Nephron progenitor cell (in vitro differentiated cells): ENCODE measurements at regions not wholly inside any gene's neighbourhood (a gene's known extent, or its start where the extent isn't known, plus 50 kb on each side); places are given as distances from the start of the nearest gene placed in this dataset.
"Not testable (repeated sequence)": the region's sequence is repeated elsewhere in the genome, so short reads cannot be mapped to it uniquely, and the experiment has no call there.

Experiments
- DNase-seq: peaks from one replicate; pipeline ENCODE4 v3.0.0; 2021
- H3K27ac Mint-ChIP-seq: 2 replicates; pipeline ENCODE4 v1.8.0; 2021; ENCODE audit warnings: mild to moderate bottlenecking, moderate library complexity, mixed read lengths
- H3K27me3 Mint-ChIP-seq: 2 replicates; pipeline ENCODE4 v1.8.0; 2021; ENCODE audit warnings: mild to moderate bottlenecking, low read depth, mixed read lengths; ENCODE audit not compliant: poor library complexity
- H3K36me3 Mint-ChIP-seq: 2 replicates; pipeline ENCODE4 v1.8.0; 2021; ENCODE audit warnings: low read depth, mixed read lengths
- H3K4me1 Mint-ChIP-seq: 2 replicates; pipeline ENCODE4 v1.8.0; 2021; ENCODE audit warnings: mixed read lengths
- H3K4me3 Mint-ChIP-seq: 2 replicates; pipeline ENCODE4 v1.8.0; 2021; ENCODE audit warnings: mild to moderate bottlenecking, moderate library complexity, mixed read lengths
- H3K9me3 Mint-ChIP-seq: 2 replicates; pipeline ENCODE4 v1.8.0; 2021; ENCODE audit warnings: mild to moderate bottlenecking, moderate library complexity, mixed read lengths
- TF ChIP-seq, protein P1 (sequence below): fragments of 200-600 bp; sonication (generic); IDR thresholded peaks from 2 replicates; pipeline ENCODE4 v1.5.0; 2021; ENCODE audit warnings: antibody characterized with exemption

DNA sequence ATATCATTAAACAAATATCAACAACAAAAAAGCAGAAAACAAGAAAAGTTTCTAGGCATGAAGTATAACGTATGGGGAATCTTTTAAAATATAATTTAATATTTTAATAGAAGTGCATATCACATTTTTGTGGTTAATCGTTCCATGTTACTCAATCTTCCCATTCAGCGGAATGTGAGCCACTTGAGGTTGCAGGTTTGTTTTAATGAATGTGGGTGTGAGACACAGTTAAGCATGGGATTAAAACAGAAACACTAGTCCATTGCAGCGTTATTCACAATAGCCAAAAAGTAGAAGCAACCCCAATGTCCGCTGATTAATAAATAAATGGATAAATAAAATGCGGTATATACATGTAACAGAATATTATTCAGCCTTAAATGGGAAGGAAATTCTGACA is 146.0 kb downstream of the NDFIP2 start:
- H3K9me3 Mint-ChIP-seq = peaks cover 2% of the 10 kb centered on the region
- TF ChIP-seq, protein P1, sequence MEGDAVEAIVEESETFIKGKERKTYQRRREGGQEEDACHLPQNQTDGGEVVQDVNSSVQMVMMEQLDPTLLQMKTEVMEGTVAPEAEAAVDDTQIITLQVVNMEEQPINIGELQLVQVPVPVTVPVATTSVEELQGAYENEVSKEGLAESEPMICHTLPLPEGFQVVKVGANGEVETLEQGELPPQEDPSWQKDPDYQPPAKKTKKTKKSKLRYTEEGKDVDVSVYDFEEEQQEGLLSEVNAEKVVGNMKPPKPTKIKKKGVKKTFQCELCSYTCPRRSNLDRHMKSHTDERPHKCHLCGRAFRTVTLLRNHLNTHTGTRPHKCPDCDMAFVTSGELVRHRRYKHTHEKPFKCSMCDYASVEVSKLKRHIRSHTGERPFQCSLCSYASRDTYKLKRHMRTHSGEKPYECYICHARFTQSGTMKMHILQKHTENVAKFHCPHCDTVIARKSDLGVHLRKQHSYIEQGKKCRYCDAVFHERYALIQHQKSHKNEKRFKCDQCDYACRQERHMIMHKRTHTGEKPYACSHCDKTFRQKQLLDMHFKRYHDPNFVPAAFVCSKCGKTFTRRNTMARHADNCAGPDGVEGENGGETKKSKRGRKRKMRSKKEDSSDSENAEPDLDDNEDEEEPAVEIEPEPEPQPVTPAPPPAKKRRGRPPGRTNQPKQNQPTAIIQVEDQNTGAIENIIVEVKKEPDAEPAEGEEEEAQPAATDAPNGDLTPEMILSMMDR = no peak
- H3K27me3 Mint-ChIP-seq = peaks cover 4% of the 10 kb centered on the region
- no peak for DNase-seq
- no peaks in the 10 kb centered on the region for H3K36me3 Mint-ChIP-seq
- peaks cover under 1% of the 10 kb centered on the region for H3K4me1 Mint-ChIP-seq
- H3K27ac Mint-ChIP-seq = no peak overlapping the region
- no peak overlapping the region for H3K4me3 Mint-ChIP-seq

DNA sequence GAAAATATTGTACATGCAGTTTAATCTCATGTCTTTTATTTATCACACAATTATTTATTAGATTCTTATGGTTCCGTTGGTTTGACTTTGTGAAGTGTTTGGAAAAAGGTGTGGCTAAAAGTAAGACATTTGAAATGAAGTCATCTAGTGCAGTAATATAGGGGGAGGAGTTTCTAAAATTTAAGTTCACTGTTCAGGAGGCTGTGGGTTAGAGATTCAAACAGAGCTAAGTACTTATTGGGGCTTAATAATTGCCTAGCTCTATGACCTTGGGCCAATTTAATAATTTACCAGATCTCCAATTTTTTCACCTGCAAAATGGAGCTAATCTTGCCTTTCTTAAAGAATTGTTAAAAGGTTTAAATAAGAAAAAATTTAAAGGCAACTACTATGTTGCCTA is 144.6 kb downstream of the NDFIP2 start:
- peaks cover 11% of the 10 kb centered on the region for H3K9me3 Mint-ChIP-seq
- peaks cover 4% of the 10 kb centered on the region for H3K4me1 Mint-ChIP-seq
- TF ChIP-seq, protein P1 = no peak
- H3K4me3 Mint-ChIP-seq = no peak overlapping the region
- H3K27ac Mint-ChIP-seq = no peak overlapping the region
- no peak for DNase-seq
- peaks cover 4% of the 10 kb centered on the region for H3K27me3 Mint-ChIP-seq
- H3K36me3 Mint-ChIP-seq = peaks cover 1% of the 10 kb centered on the region

GRCh38 chr13:79621902-79622301 is 140.9 kb downstream of the NDFIP2 start:
- peaks cover 4% of the 10 kb centered on the region for H3K27me3 Mint-ChIP-seq
- H3K4me1 Mint-ChIP-seq = peaks cover 4% of the 10 kb centered on the region
- H3K4me3 Mint-ChIP-seq = no peak overlapping the region
- H3K9me3 Mint-ChIP-seq = peaks cover 17% of the 10 kb centered on the region
- DNase-seq = no peak
- peaks cover 5% of the 10 kb centered on the region for H3K36me3 Mint-ChIP-seq
- TF ChIP-seq, protein P1 = no peak
- H3K27ac Mint-ChIP-seq = no peak overlapping the region

DNA sequence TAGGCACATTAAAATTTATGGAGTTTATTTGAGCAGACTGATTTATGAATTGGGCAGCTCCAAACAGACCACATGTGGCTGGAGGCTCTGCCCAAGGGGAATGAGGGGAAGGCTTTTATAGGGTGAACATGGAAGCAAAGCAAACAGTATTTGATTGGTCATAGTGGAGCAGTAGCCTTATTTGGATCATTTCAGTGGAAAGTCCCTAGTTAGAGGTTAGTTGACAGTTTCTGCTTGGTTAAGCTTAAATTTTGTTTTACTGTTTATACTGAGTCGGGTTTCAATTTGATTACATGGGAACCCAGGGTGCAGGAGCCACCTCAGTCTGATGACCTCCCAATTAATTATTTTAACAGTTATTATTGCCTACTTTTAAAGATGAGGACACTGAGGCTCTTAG is 140.5 kb downstream of the NDFIP2 start:
- TF ChIP-seq, protein P1 = no peak
- no peak for DNase-seq
- Mint-ChIP-seq H3K27ac (no peak overlapping the region), H3K9me3 (peaks cover 17% of the 10 kb centered on the region), H3K36me3 (peaks cover 5% of the 10 kb centered on the region), H3K27me3 (peaks cover 4% of the 10 kb centered on the region), H3K4me3 (no peak overlapping the region), H3K4me1 (peaks cover 4% of the 10 kb centered on the region)

DNA sequence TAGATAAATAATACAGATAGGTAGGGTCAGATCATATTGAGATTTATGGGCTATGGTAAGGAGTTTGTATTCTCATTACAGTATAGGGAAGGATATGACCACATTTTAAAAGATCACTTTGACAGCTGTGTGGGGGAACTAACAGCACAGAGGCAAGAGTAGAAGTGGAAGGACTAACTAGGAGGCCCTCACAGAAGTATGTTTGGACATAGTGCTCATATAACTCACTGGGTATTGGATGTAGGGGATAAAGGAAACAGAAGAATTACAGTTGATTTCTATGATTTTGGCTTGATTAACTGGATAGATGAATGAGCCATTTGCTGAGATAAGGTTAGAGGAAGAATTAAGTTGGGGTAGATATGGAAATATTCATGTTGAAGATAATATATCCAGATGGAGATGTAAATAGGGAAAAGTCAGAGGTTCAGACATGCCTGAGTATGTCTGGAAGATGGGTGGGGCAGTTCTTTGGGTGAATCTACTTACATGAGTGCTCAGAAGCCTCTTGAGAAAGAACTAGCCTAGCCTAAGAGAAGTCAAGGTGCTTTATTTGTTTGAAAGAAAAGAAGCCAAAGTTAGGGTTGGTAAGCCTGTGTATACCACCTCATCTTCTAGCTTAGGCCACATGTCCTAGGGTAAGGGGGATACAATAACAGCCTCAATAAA is 133.4 kb downstream of the NDFIP2 start:
- Mint-ChIP-seq H3K4me1 (no peaks in the 10 kb centered on the region), H3K4me3 (no peak overlapping the region), H3K27ac (no peak overlapping the region), H3K9me3 (peaks cover 26% of the 10 kb centered on the region), H3K36me3 (peaks cover 6% of the 10 kb centered on the region), H3K27me3 (no peaks in the 10 kb centered on the region)
- no peak for DNase-seq
- TF ChIP-seq, protein P1 = no peak

GRCh38 chr13:79612604-79613003 is 131.6 kb downstream of the NDFIP2 start:
- H3K9me3 Mint-ChIP-seq = peaks cover 36% of the 10 kb centered on the region
- H3K4me1 Mint-ChIP-seq = no peaks in the 10 kb centered on the region
- H3K36me3 Mint-ChIP-seq = peaks cover 6% of the 10 kb centered on the region
- no peak overlapping the region for H3K27ac Mint-ChIP-seq
- DNase-seq = no peak
- H3K27me3 Mint-ChIP-seq = no peaks in the 10 kb centered on the region
- TF ChIP-seq, protein P1 = no peak
- H3K4me3 Mint-ChIP-seq = no peak overlapping the region

DNA sequence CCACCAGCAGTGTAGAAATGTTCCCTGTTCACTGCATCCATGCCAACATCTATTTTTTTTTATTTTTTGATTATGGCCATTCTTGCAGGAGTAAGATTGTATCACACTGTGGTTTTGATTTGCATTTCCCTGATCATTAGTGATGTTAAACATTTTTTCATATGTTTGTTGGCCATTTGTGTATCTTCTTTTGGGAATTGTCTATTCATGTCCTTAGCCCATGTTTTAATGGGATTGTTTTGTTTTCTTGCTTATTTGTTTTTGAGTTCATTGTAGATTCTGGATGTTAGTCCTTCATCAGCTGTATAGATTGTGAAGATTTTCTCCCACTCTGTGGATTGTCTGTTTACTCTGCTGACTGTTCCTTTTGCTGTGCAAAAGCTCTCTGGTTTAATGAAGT is 126.9 kb downstream of the NDFIP2 start:
- DNase-seq, H3K27ac Mint-ChIP-seq, H3K4me3 Mint-ChIP-seq, H3K4me1 Mint-ChIP-seq, H3K27me3 Mint-ChIP-seq, H3K36me3 Mint-ChIP-seq: not testable (repeated sequence)
- peaks cover 30% of the 10 kb centered on the region for H3K9me3 Mint-ChIP-seq
